WTC11 (cell line): ENCODE measurements at regions not wholly inside any gene's neighbourhood (a gene's known extent, or its start where the extent isn't known, plus 50 kb on each side); places are given as distances from the start of the nearest gene placed in this dataset.

Experiments used
- ATAC-seq: fragments of 200-7000 bp; cut with Tn5 transposase; 2 replicates; pipeline ENCODE4 v1.10.0; 2021; ENCODE audit warnings: mild to moderate bottlenecking, moderate library complexity
- CTCF ChIA-PET: fragments of 300-600 bp; sonication (Branson Sonifier 250); formaldehyde crosslinking; loops from one replicate; lab custom pipeline; 2021; ENCODE audit warnings: antibody characterized with exemption; lab: Charles Lee
- POLR2A ChIA-PET: fragments of 350-600 bp; sonication (Branson Sonifier 250); formaldehyde crosslinking; loops from one replicate; lab custom pipeline; 2021; ENCODE audit warnings: antibody characterized with exemption; lab: Charles Lee
- DNase-seq: peaks from one replicate; pipeline ENCODE4 v3.0.0; 2021; ENCODE audit warnings: low spot score
- H3K27ac Mint-ChIP-seq: 2 replicates; pipeline ENCODE4 v1.8.0; 2021; ENCODE audit warnings: mixed read lengths
- H3K27me3 Mint-ChIP-seq: 2 replicates; pipeline ENCODE4 v1.8.0; 2021; ENCODE audit warnings: low read depth, mild to moderate bottlenecking, moderate library complexity, mixed read lengths
- H3K36me3 Mint-ChIP-seq: 2 replicates; pipeline ENCODE4 v1.8.0; 2021; ENCODE audit warnings: mixed read lengths
- H3K4me1 Mint-ChIP-seq: 2 replicates; pipeline ENCODE4 v1.8.0; 2022; ENCODE audit warnings: mixed read lengths
- H3K4me3 Mint-ChIP-seq: 2 replicates; pipeline ENCODE4 v1.8.0; 2021; ENCODE audit warnings: mild to moderate bottlenecking, moderate library complexity, mixed read lengths
- H3K9me3 Mint-ChIP-seq: 2 replicates; pipeline ENCODE4 v1.8.0; 2021; ENCODE audit warnings: mixed read lengths
- ARID4B ChIP-seq: sonication (generic); formaldehyde crosslinking; IDR thresholded peaks from 2 replicates; pipeline ENCODE4 v1.8.0; 2023; ENCODE audit warnings: missing genetic modification reagents, mild to moderate bottlenecking, borderline replicate concordance
- ATF3 ChIP-seq: sonication (generic); formaldehyde crosslinking; conservative IDR thresholded peaks from 2 replicates; pipeline ENCODE4 v1.8.1; 2022; ENCODE audit warnings: mild to moderate bottlenecking, missing genetic modification reagents
- ETV6 ChIP-seq: sonication (generic); formaldehyde crosslinking; IDR thresholded peaks from 2 replicates; pipeline ENCODE4 v1.8.1; 2022; ENCODE audit warnings: mild to moderate bottlenecking, missing genetic modification reagents
- JAZF1 ChIP-seq: fragments of 250-450 bp; sonication (Bioruptor Pico); IDR thresholded peaks from 2 replicates; pipeline ENCODE4 v1.9.0; 2021; ENCODE audit warnings: moderate library complexity, mild to moderate bottlenecking, inconsistent platforms
- MLX ChIP-seq: sonication (generic); formaldehyde crosslinking; IDR thresholded peaks from 2 replicates; pipeline ENCODE4 v1.8.1; 2023; ENCODE audit warnings: mild to moderate bottlenecking, missing genetic modification reagents, moderate library complexity
- NFE2L1 ChIP-seq: sonication (generic); formaldehyde crosslinking; IDR thresholded peaks from 2 replicates; pipeline ENCODE4 v1.8.1; 2023; ENCODE audit warnings: missing genetic modification reagents
- NR1H2 ChIP-seq: sonication (generic); formaldehyde crosslinking; IDR thresholded peaks from 2 replicates; pipeline ENCODE4 v1.9.0; 2021; ENCODE audit warnings: mild to moderate bottlenecking, moderate library complexity, missing genetic modification reagents
- RELA ChIP-seq: sonication (generic); formaldehyde crosslinking; IDR thresholded peaks from 2 replicates; pipeline ENCODE4 v1.8.1; 2022; ENCODE audit warnings: missing genetic modification reagents, mild to moderate bottlenecking, borderline replicate concordance
- SOX15 ChIP-seq: fragments of 250-450 bp; sonication (Bioruptor Pico); IDR thresholded peaks from 2 replicates; pipeline ENCODE4 v1.9.0; 2021; ENCODE audit warnings: mild to moderate bottlenecking
- TEAD4 ChIP-seq: sonication (generic); formaldehyde crosslinking; IDR thresholded peaks from 2 replicates; pipeline ENCODE4 v1.8.0; 2022; ENCODE audit warnings: mild to moderate bottlenecking, missing genetic modification reagents
- USF2 ChIP-seq: sonication (generic); formaldehyde crosslinking; IDR thresholded peaks from 2 replicates; pipeline ENCODE4 v1.8.1; 2023; ENCODE audit warnings: mild to moderate bottlenecking, missing genetic modification reagents, moderate library complexity
- ZNF219 ChIP-seq: sonication (generic); formaldehyde crosslinking; IDR thresholded peaks from 2 replicates; pipeline ENCODE4 v1.8.0; 2023; ENCODE audit warnings: missing genetic modification reagents, mild to moderate bottlenecking, borderline replicate concordance
- ZNF232 ChIP-seq: sonication (generic); formaldehyde crosslinking; IDR thresholded peaks from 2 replicates; pipeline ENCODE4 v1.8.0; 2022; ENCODE audit warnings: mild to moderate bottlenecking, missing genetic modification reagents
- ZNF416 ChIP-seq: fragments of 250-450 bp; sonication (Bioruptor Pico); IDR thresholded peaks from 2 replicates; pipeline ENCODE4 v1.9.0; 2021; ENCODE audit warnings: mild to moderate bottlenecking, inconsistent platforms
- ZNF425 ChIP-seq: fragments of 250-450 bp; sonication (Bioruptor Pico); conservative IDR thresholded peaks from 2 replicates; pipeline ENCODE4 v1.9.0; 2021; ENCODE audit warnings: mild to moderate bottlenecking
- ZNF671 ChIP-seq: fragments of 250-450 bp; sonication (Bioruptor Pico); IDR thresholded peaks from 2 replicates; pipeline ENCODE4 v1.8.0; 2021; ENCODE audit warnings: mild to moderate bottlenecking
- ZSCAN18 ChIP-seq: fragments of 250-450 bp; sonication (Bioruptor Pico); IDR thresholded peaks from 2 replicates; pipeline ENCODE4 v2.1.2; 2022; ENCODE audit warnings: mild to moderate bottlenecking, moderate library complexity
- TF ChIP-seq, protein P1 (sequence below): sonication (generic); formaldehyde crosslinking; IDR thresholded peaks from 2 replicates; pipeline ENCODE4 v1.8.0; 2023; ENCODE audit warnings: missing genetic modification reagents

GRCh38 chrX:69067841-69068240 is 97.4 kb downstream of the PJA1 start:
- no peak for ATAC-seq
- CTCF ChIA-PET: interaction anchor here (1.0 to 2.2 kb wide), 2 partner anchors 196 to 240 kb away, joined by 3 to 11 read pairs; no protein-coding TSS in a partner anchor
- Mint-ChIP-seq H3K4me3 (no peak overlapping the region), H3K27me3 (peaks cover 3% of the 10 kb centered on the region), H3K9me3 (no peaks in the 10 kb centered on the region), H3K4me1 (peaks cover 9% of the 10 kb centered on the region), H3K27ac (no peak overlapping the region), H3K36me3 (no peaks in the 10 kb centered on the region)
- TF ChIP-seq MLX (CRISPR knock-in tag): no peak
- TF ChIP-seq SOX15: no peak
- no peak for TF ChIP-seq JAZF1 (CRISPR knock-in tag)
- TF ChIP-seq ZNF416 (CRISPR knock-in tag): no peak
- no peak for TF ChIP-seq TEAD4
- no peak for TF ChIP-seq NFE2L1 (CRISPR knock-in tag)
- no peak for TF ChIP-seq ZNF425 (CRISPR knock-in tag)
- no peak for TF ChIP-seq ZNF232 (CRISPR knock-in tag)
- TF ChIP-seq USF2 (CRISPR knock-in tag): no peak
- TF ChIP-seq ETV6 (CRISPR knock-in tag): no peak
- TF ChIP-seq ZNF219 (CRISPR knock-in tag): no peak
- TF ChIP-seq NR1H2 (CRISPR knock-in tag): no peak
- TF ChIP-seq, protein P1, sequence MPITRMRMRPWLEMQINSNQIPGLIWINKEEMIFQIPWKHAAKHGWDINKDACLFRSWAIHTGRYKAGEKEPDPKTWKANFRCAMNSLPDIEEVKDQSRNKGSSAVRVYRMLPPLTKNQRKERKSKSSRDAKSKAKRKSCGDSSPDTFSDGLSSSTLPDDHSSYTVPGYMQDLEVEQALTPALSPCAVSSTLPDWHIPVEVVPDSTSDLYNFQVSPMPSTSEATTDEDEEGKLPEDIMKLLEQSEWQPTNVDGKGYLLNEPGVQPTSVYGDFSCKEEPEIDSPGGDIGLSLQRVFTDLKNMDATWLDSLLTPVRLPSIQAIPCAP: no peak
- no peak for TF ChIP-seq ATF3
- POLR2A ChIA-PET: no interaction called here
- no peak for DNase-seq

- ChIA-PET POLR2A (no interaction called here), CTCF (interaction anchor here (2.2 kb wide), 1 partner anchor 239 kb away, joined by 11 read pairs; no protein-coding TSS in a partner anchor)
- Mint-ChIP-seq H3K4me1 (peaks cover 9% of the 10 kb centered on the region), H3K27me3 (peaks cover 3% of the 10 kb centered on the region), H3K9me3 (no peaks in the 10 kb centered on the region), H3K27ac (no peak overlapping the region), H3K4me3 (no peak overlapping the region), H3K36me3 (no peaks in the 10 kb centered on the region)
- TF ChIP-seq ZNF671 (CRISPR knock-in tag) (no peak), ARID4B (no peak), RELA (CRISPR knock-in tag) (no peak), ZSCAN18 (CRISPR knock-in tag) (no peak)
- ATAC-seq: no peak
- no peak for DNase-seq
These were observed 98.2 kb downstream of the PJA1 start for GRCh38 chrX:69066966-69067525.
